ENCODE measurements at regions not wholly inside any gene's neighbourhood (a gene's known extent, or its start where the extent isn't known, plus 50 kb on each side); places are given as distances from the start of the nearest gene placed in this dataset.

DNA sequence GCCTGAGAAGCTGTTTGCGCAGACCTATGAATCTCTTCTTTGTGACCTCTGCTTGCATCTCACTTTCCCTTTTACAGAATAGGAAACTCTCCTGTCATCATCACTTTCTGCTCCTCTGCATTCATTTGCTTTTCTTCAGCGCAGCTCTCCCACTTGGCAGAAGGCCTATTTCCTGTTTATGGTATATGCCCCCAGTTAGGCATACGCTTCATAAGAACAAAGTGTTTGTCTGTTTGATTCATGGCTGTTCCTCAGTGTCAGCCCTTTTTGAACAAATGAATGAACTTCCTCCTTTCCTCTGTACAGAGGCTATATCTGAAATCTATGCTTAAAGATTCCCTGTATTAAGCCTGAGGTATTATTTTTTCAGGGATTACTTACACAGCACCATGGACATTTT, 1216.9 kb upstream of the GBE1 start:
- no peaks in the 10 kb centered on the region for H3K4me1 Mint-ChIP-seq
- ChIA-PET CTCF (no interaction called here), POLR2A (no interaction called here)
- H3K27me3 Mint-ChIP-seq, result no peaks in the 10 kb centered on the region
- no peak overlapping the region for H3K27ac Mint-ChIP-seq
- TF ChIP-seq, protein P1, sequence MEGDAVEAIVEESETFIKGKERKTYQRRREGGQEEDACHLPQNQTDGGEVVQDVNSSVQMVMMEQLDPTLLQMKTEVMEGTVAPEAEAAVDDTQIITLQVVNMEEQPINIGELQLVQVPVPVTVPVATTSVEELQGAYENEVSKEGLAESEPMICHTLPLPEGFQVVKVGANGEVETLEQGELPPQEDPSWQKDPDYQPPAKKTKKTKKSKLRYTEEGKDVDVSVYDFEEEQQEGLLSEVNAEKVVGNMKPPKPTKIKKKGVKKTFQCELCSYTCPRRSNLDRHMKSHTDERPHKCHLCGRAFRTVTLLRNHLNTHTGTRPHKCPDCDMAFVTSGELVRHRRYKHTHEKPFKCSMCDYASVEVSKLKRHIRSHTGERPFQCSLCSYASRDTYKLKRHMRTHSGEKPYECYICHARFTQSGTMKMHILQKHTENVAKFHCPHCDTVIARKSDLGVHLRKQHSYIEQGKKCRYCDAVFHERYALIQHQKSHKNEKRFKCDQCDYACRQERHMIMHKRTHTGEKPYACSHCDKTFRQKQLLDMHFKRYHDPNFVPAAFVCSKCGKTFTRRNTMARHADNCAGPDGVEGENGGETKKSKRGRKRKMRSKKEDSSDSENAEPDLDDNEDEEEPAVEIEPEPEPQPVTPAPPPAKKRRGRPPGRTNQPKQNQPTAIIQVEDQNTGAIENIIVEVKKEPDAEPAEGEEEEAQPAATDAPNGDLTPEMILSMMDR (IDR thresholded peaks at IDR 0.05), result no peak
- no peak overlapping the region for H3K4me3 Mint-ChIP-seq
- H3K9me3 Mint-ChIP-seq, result peaks cover 9% of the 10 kb centered on the region
- no peak for DNase-seq
- ATAC-seq (ENCODE audit: low read depth), result no peak
- no peaks in the 10 kb centered on the region for H3K36me3 Mint-ChIP-seq (ENCODE audit: low read depth)
- intact Hi-C loops (cut with micrococcal nuclease), result no loop called here

DNA sequence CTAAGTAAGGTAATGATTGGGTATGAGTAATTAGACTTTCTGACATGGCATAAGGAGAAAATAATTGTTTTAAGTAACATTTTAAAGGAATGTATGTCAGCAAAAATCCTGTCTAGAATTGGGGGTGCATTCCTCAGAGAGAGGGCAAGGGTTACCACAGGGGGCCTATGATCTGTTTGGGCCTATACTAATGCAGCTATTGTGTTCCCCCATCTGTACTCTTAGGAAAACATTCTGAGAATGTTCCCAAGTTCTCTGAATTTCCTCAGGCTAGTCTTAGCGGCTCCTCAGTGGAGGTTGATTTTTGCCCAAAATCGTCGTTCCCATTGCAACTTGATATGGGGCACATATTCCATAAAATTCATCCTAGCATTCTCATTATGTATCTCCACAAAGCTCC, 1216.4 kb upstream of the GBE1 start:
- Mint-ChIP-seq H3K36me3 (ENCODE audit: low read depth) (no peaks in the 10 kb centered on the region), H3K27ac (no peak overlapping the region), H3K4me1 (no peaks in the 10 kb centered on the region), H3K9me3 (peaks cover 11% of the 10 kb centered on the region), H3K4me3 (no peak overlapping the region), H3K27me3 (no peaks in the 10 kb centered on the region)
- ChIA-PET POLR2A (no interaction called here), CTCF (no interaction called here)
- TF ChIP-seq, protein P1 (IDR thresholded peaks at IDR 0.05), result no peak
- ATAC-seq (ENCODE audit: low read depth), result no peak
- intact Hi-C loops (cut with micrococcal nuclease), result no loop called here
- no peak for DNase-seq

DNA sequence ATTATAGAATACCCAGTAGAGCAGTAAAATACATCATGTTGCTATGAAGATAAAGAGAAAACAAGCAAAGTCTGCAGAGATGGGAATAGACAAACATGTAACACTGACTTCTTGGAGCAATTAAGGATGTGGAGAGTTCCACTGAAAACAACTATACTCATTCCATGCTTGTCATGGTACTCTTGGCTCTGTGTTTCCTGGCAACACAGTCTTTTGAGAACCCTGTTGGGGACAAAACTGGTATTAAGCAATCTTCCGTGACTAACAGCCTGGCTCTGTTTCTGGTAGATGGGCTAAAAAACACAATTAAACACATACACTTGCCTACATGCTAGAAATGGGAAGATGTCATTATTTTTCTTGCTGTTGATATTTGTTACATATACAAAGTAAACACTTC, 1212.3 kb upstream of the GBE1 start:
- H3K4me3 Mint-ChIP-seq, result no peak overlapping the region
- intact Hi-C loops (cut with micrococcal nuclease), result no loop called here

DNA sequence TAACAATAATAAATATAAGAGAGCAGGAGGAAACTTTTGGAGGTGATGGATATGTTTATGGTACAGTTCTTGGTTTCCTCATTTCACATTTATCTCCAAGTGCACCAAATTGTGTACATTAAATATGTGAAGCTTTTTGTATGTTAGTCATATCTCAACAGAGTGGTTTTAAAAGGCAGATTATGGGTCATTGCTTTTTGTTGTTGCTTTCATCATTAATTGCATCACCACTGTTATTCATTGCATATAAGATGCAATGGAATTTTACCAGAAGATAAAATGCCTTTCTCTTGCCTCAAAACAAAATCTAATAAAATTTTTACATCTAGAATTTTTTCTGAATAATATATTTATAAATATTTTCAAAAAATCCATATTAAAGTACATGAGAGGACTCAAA, 1198.9 kb upstream of the GBE1 start:
- ChIA-PET POLR2A (no interaction called here), CTCF (no interaction called here)
- no peak overlapping the region for H3K4me3 Mint-ChIP-seq
- peaks cover 3% of the 10 kb centered on the region for H3K9me3 Mint-ChIP-seq
- no peaks in the 10 kb centered on the region for H3K27me3 Mint-ChIP-seq
- ATAC-seq (ENCODE audit: low read depth) (no peak), DNase-seq (no peak)
- intact Hi-C loops (cut with micrococcal nuclease), result no loop called here
- H3K4me1 Mint-ChIP-seq, result no peaks in the 10 kb centered on the region
- H3K27ac Mint-ChIP-seq, result no peak overlapping the region
- TF ChIP-seq, protein P1 (IDR thresholded peaks at IDR 0.05), result no peak
- no peaks in the 10 kb centered on the region for H3K36me3 Mint-ChIP-seq (ENCODE audit: low read depth)

More for the DNA sequence above, 1212.3 kb upstream of the GBE1 start:
- Mint-ChIP-seq H3K4me1 (no peaks in the 10 kb centered on the region), H3K27me3 (no peaks in the 10 kb centered on the region), H3K36me3 (ENCODE audit: low read depth) (no peaks in the 10 kb centered on the region), H3K27ac (no peak overlapping the region), H3K9me3 (peaks cover 9% of the 10 kb centered on the region)
- ATAC-seq (ENCODE audit: low read depth), result no peak
- ChIA-PET CTCF (no interaction called here), POLR2A (no interaction called here)
- TF ChIP-seq, protein P1 (IDR thresholded peaks at IDR 0.05), result no peak
- DNase-seq, result no peak

DNA sequence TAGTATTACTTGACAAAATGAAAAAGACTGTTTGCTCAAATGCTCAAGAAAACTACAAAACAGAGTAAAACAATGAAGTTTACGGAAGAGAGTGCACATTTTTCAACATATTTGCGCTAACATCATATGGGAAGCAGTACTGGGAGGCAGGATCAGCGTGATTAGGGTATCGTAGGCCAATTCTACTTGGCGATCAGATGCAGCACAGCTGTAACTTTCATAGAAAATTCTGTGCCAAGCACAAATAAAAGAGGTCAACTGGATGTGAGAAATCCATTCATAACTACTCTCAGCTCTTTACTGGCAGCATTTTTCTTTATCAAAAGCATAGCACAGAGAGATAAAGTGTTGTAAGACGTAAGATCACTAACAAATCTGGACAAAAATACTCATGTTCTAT, 1196.3 kb upstream of the GBE1 start:
- no peak for ATAC-seq (ENCODE audit: low read depth)
- TF ChIP-seq, protein P1 (IDR thresholded peaks at IDR 0.05), result no peak
- Mint-ChIP-seq H3K4me3 (no peak overlapping the region), H3K27ac (no peak overlapping the region), H3K36me3 (ENCODE audit: low read depth) (no peaks in the 10 kb centered on the region), H3K27me3 (no peaks in the 10 kb centered on the region), H3K9me3 (peaks cover 9% of the 10 kb centered on the region), H3K4me1 (no peaks in the 10 kb centered on the region)
- ChIA-PET CTCF (no interaction called here), POLR2A (no interaction called here)
- intact Hi-C loops (cut with micrococcal nuclease), result no loop called here
- no peak for DNase-seq

Measured in activated B cell treated with CpG ODN at 0.5 μM for 24 hours (primary cell).